Breast epithelium (tissue), 4 donors: ENCODE measurements at regions not wholly inside any gene's neighbourhood (a gene's known extent, or its start where the extent isn't known, plus 50 kb on each side); places are given as distances from the start of the nearest gene placed in this dataset.
A peak's percentile ranks its signal among the peaks of the same experiment; 100 is the strongest.

Source experiments
- DNase-seq, 2 donors: peaks; one replicate each; pipeline ENCODE4 v3.0.0-alpha.2; 2019; ENCODE audit warnings: low spot score in 2 of 2
- H3K27ac ChIP-seq, 2 donors: fragments of 200-600 bp; sonication (generic) in 1 of 2; one replicate each; pipeline ENCODE4 v1.5.1; 2016 to 2019; ENCODE audit warnings: mild to moderate bottlenecking in 1 of 2
- H3K27me3 ChIP-seq, 2 donors: fragments of 200-600 bp; sonication (generic) in 1 of 2; one replicate each; pipeline versions ENCODE4 v1.5.1 to v1.6.0; 2017 to 2019; ENCODE audit warnings: control low read depth in 1 of 2, mild to moderate bottlenecking in 1 of 2
- H3K36me3 ChIP-seq: fragments of 200-600 bp; one replicate; pipeline ENCODE4 v1.5.1; 2019
- H3K4me1 ChIP-seq, 2 donors: fragments of 200-600 bp; sonication (generic); one replicate each; pipeline ENCODE4 v1.5.1; 2016 to 2019; ENCODE audit warnings: control low read depth in 1 of 2
- H3K4me3 ChIP-seq, 3 donors: fragments of 200-600 bp; sonication (generic); 1 replicate in 2 of 3; 2 replicates in 1 of 3; pipeline ENCODE4 v1.5.1; 2016 to 2019; ENCODE audit warnings: mild to moderate bottlenecking in 3 of 3, moderate library complexity in 2 of 3
- H3K9me3 ChIP-seq, 2 donors: fragments of 200-600 bp; sonication (generic) in 1 of 2; one replicate each; pipeline ENCODE4 v1.5.1; 2016 to 2019; ENCODE audit warnings: control low read depth in 1 of 2
- POLR2A ChIP-seq: fragments of 450-650 bp; IDR thresholded peaks from one replicate; pipeline ENCODE4 v1.6.1; 2016; ENCODE audit warnings: antibody characterized with exemption, mild to moderate bottlenecking, moderate library complexity
- POLR2AphosphoS5 ChIP-seq, 3 donors: sonication (generic); formaldehyde crosslinking; IDR thresholded peaks; one replicate each; pipeline ENCODE4 v1.6.1; 2017; ENCODE audit warnings: antibody characterized with exemption in 3 of 3
- intact Hi-C: fragments of 100-400 bp; cut with DNase I; formaldehyde crosslinking; loops from one replicate; pipeline ENCODE4 v1.15.1; 2023; ENCODE audit warnings: low total_unique reads
- TF ChIP-seq, protein P1 (sequence below), 3 donors: fragments of 450-650 bp; IDR thresholded peaks; one replicate each; pipeline ENCODE4 v1.5.1; 2016 to 2017; ENCODE audit warnings: antibody characterized with exemption in 3 of 3, mild to moderate bottlenecking in 3 of 3, moderate library complexity in 3 of 3

DNA sequence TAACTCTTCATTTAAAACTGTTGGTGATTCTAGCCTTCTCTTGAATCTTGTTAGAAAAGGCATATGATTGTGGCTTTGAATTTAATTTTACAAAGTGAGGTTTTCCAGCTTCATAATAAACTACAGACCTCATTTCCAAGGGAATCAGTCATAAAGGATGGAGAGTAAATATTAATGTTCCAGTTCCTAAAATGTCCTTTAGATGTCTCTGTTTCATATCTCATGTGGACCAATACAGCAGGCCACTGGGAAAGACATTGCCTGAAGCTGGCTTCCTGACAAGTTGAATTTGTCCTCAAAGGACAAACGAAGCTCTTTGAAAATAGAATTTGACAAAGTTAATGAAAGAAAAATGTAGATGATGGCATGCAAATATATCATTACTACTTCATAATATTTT, 125.4 kb downstream of the ZNF330 start:
- H3K4me3 ChIP-seq: no peak overlapping the region
- no peaks in the 10 kb centered on the region for H3K36me3 ChIP-seq
- H3K4me1 ChIP-seq: no peaks in the 10 kb centered on the region
- H3K27ac ChIP-seq: no peak overlapping the region
- H3K9me3 ChIP-seq: no peaks in the 10 kb centered on the region
- no peak for TF ChIP-seq POLR2A
- TF ChIP-seq, protein P1, sequence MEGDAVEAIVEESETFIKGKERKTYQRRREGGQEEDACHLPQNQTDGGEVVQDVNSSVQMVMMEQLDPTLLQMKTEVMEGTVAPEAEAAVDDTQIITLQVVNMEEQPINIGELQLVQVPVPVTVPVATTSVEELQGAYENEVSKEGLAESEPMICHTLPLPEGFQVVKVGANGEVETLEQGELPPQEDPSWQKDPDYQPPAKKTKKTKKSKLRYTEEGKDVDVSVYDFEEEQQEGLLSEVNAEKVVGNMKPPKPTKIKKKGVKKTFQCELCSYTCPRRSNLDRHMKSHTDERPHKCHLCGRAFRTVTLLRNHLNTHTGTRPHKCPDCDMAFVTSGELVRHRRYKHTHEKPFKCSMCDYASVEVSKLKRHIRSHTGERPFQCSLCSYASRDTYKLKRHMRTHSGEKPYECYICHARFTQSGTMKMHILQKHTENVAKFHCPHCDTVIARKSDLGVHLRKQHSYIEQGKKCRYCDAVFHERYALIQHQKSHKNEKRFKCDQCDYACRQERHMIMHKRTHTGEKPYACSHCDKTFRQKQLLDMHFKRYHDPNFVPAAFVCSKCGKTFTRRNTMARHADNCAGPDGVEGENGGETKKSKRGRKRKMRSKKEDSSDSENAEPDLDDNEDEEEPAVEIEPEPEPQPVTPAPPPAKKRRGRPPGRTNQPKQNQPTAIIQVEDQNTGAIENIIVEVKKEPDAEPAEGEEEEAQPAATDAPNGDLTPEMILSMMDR (IDR thresholded peaks at IDR 0.05): peak in 2 of 3 donors; percentile 26 to 51
- no peaks in the 10 kb centered on the region for H3K27me3 ChIP-seq
- intact Hi-C loops: loop anchor here (10.0 kb wide), 1 partner anchor 461 kb away; no protein-coding TSS in a partner anchor
- no peak for DNase-seq

DNA sequence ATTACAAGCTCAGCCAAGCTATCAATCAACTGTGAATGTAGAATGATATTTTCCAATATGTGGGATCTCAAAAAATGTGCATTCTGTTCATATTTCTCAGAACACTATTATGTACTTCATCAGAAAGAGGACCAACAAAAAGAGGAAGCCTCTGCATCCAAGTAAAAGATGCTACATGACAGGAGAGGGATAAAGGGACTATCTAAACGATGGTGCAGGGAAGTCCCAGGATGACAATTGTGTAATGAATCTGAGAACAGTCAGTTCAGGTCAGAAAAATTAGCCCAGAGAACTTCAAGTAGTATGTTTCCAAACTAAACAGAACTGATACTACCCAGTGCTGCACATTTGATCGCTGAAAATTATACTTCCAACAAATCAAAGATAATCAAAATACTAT, 127.0 kb downstream of the ZNF330 start:
- intact Hi-C loops: loop anchor here (10.0 kb wide), 1 partner anchor 463 kb away; no protein-coding TSS in a partner anchor

DNA sequence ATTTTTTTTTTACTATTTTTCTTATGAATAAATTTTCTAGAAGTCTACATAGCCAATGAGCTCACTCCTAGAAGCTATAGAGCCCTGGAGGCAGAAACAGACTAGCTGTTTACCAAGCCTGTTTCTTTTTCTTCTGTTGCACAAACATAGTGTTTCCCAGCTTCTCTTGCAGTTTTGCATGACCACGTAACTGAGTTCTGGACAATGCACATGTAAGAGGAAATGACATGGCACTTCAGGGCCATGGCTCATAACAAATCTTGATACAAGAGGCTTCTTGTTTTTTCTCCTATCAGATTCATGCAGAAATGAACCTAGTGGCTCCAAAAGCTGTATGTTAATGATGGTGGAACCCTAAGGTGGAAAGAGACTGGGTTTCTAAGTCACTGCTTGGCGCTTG, 127.4 kb downstream of the ZNF330 start:
- intact Hi-C loops: loop anchor here (10.0 kb wide), 1 partner anchor 463 kb away; no protein-coding TSS in a partner anchor
- Histone ChIP-seq H3K27ac (no peak overlapping the region), H3K27me3 (no peaks in the 10 kb centered on the region), H3K4me1 (no peaks in the 10 kb centered on the region), H3K36me3 (no peaks in the 10 kb centered on the region), H3K9me3 (no peaks in the 10 kb centered on the region), H3K4me3 (no peak overlapping the region)
- TF ChIP-seq POLR2AphosphoS5 (IDR thresholded peaks at IDR 0.05) (no peak), POLR2A (no peak)
- TF ChIP-seq, protein P1 (IDR thresholded peaks at IDR 0.05): no peak
- DNase-seq: no peak

More for the DNA sequence above, 127.0 kb downstream of the ZNF330 start:
- Histone ChIP-seq H3K27me3 (no peaks in the 10 kb centered on the region), H3K4me3 (no peak overlapping the region), H3K36me3 (no peaks in the 10 kb centered on the region), H3K27ac (no peak overlapping the region), H3K4me1 (no peaks in the 10 kb centered on the region), H3K9me3 (no peaks in the 10 kb centered on the region)
- DNase-seq: no peak
- TF ChIP-seq, protein P1 (IDR thresholded peaks at IDR 0.05): no peak
- TF ChIP-seq POLR2AphosphoS5 (IDR thresholded peaks at IDR 0.05) (no peak), POLR2A (no peak)

DNA sequence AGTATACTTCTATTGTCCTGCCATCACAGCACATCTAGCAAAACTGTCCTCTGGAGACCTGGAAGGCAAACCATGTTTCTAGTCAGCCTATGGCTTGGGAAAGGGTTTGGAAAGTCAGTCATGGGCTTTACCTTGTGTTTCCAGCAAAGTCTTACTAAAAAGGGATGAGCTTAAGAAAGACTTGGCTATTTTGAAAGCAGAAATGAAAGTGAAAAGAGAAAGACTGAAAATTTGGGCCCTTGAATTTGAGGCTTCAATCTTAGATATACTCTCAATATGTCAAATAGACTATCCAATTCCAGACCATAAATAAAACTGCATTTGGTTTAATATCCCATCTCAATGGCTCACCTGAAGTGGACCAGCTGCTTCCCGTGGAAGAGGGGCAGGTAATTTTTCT, 127.9 kb downstream of the ZNF330 start:
- H3K36me3 ChIP-seq: no peaks in the 10 kb centered on the region
- H3K4me3 ChIP-seq: no peak overlapping the region
- no peaks in the 10 kb centered on the region for H3K4me1 ChIP-seq
- no peaks in the 10 kb centered on the region for H3K27me3 ChIP-seq
- intact Hi-C loops: loop anchor here (10.0 kb wide), 1 partner anchor 464 kb away; no protein-coding TSS in a partner anchor
- no peaks in the 10 kb centered on the region for H3K9me3 ChIP-seq
- DNase-seq: no peak
- H3K27ac ChIP-seq: no peak overlapping the region
- no peak for TF ChIP-seq POLR2A
- TF ChIP-seq, protein P1 (IDR thresholded peaks at IDR 0.05): no peak
- TF ChIP-seq POLR2AphosphoS5 (IDR thresholded peaks at IDR 0.05): no peak

DNA sequence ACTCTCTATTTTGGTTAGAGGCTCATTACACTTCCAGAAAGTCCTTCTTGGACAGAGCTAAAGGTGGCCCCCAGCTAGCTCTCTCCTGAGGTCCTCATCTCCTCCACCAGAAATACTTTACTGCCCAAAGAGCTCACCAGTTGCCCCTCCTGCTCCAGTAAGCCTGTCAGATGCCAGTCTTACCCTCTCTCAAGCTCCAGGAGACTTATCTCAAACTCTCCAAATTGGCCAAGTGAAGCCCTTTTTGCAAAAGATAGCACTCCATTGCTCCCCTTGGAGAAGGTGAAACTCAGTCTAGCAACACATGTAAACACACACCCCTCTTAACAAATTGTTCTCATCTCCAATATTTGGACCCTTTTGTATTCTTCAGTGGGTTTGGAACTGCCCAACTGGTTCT, 128.5 kb downstream of the ZNF330 start:
- Histone ChIP-seq H3K4me1 (no peaks in the 10 kb centered on the region), H3K9me3 (no peaks in the 10 kb centered on the region), H3K36me3 (no peaks in the 10 kb centered on the region), H3K27ac (no peak overlapping the region), H3K4me3 (no peak overlapping the region), H3K27me3 (no peaks in the 10 kb centered on the region)
- intact Hi-C loops: loop anchor here (10.0 kb wide), 1 partner anchor 464 kb away; no protein-coding TSS in a partner anchor
- no peak for DNase-seq
- TF ChIP-seq, protein P1 (IDR thresholded peaks at IDR 0.05): no peak
- TF ChIP-seq POLR2A: no peak
- no peak for TF ChIP-seq POLR2AphosphoS5 (IDR thresholded peaks at IDR 0.05)
